HCT116 (cell line): ENCODE measurements at regions not wholly inside any gene's neighbourhood (a gene's known extent, or its start where the extent isn't known, plus 50 kb on each side); places are given as distances from the start of the nearest gene placed in this dataset.

Experiments
- ATAC-seq: fragments of 200-7000 bp; cut with Tn5 transposase; 2 replicates; pipeline ENCODE4 v1.9.1; 2020; ENCODE audit warnings: mild to moderate bottlenecking, moderate library complexity
- BruUV-seq: library from RNA; stranded (reverse); fragments of 400-500 nt; replicated peaks from 2 replicates; lab custom pipeline; 2021; lab: Mats Ljungman, UMichigan
- CTCF ChIA-PET: fragments of 300-600 bp; sonication (Branson Sonifier 250); formaldehyde crosslinking; loops from one replicate; lab custom pipeline; 2021; ENCODE audit warnings: antibody characterized with exemption; lab: Charles Lee
- POLR2A ChIA-PET: fragments of 300-600, 350-600 bp; sonication (Branson Sonifier 250); formaldehyde crosslinking; loops from one replicate; lab custom pipeline; 2021; ENCODE audit warnings: antibody characterized with exemption; lab: Charles Lee
- RAD21 ChIA-PET, 2 experiments: fragments of 300-600 bp; sonication (Branson Sonifier 250); formaldehyde crosslinking; loops; one replicate each; lab custom pipeline; 2023; ENCODE audit warnings: low total read pairs in 2 of 2; ENCODE audit not compliant: uncharacterized antibody in 2 of 2, unreplicated experiment in 2 of 2, low non-redundant PET in 1 of 2; lab: Charles Lee
- DNase-seq: peaks from one replicate; pipeline ENCODE4 v3.0.0-alpha.2; 2010; ENCODE audit warnings: low read depth, low spot score
- H2AFZ ChIP-seq: fragments of 200-600 bp; shearing (Covaris generic), sonication (generic); 2 replicates; pipeline ENCODE4 v1.6.1; 2017; ENCODE audit warnings: low read depth, mixed run types, mixed read lengths, antibody characterized with exemption, low read length; ENCODE audit not compliant: poor library complexity, severe bottlenecking
- H3K27ac ChIP-seq: 2 replicates; pipeline ENCODE4 v1.5.1; 2012; ENCODE audit warnings: low read depth, low read length
- H3K27me3 ChIP-seq: fragments of 200-600 bp; sonication (generic); 2 replicates; pipeline ENCODE4 v1.6.1; 2016; ENCODE audit warnings: mixed run types, low read length, mixed read lengths; ENCODE audit not compliant: insufficient read depth
- H3K36me3 ChIP-seq, 2 experiments: fragments of 200-500 bp in 1 of 2; fragments of 200-600 bp in 1 of 2; sonication (Bioruptor generic) in 1 of 2; sonication (generic) in 1 of 2; 2 replicates each; pipeline versions ENCODE4 v1.5.1 to v1.6.1; 2014 to 2016; ENCODE audit warnings: low read length in 2 of 2, inconsistent platforms in 1 of 2, mixed read lengths in 1 of 2, mixed run types in 1 of 2; ENCODE audit not compliant: insufficient read depth in 2 of 2, control insufficient read depth in 1 of 2
- H3K4me1 ChIP-seq, 2 experiments: fragments of 200-600 bp in 1 of 2; sonication (generic) in 1 of 2; 2 replicates each; pipeline versions ENCODE4 v1.5.1 to v1.6.1; 2012 to 2017; ENCODE audit warnings: low read length in 2 of 2, inconsistent platforms in 1 of 2, mild to moderate bottlenecking in 1 of 2, mixed read lengths in 1 of 2, mixed run types in 1 of 2, moderate library complexity in 1 of 2; ENCODE audit not compliant: insufficient read depth in 2 of 2, control insufficient read depth in 1 of 2
- H3K4me2 ChIP-seq: fragments of 200-600 bp; sonication (generic); 2 replicates; pipeline ENCODE4 v1.6.1; 2017; ENCODE audit warnings: mixed run types, low read length, mixed read lengths
- H3K4me3 ChIP-seq, 2 experiments: fragments of 200-600 bp in 1 of 2; sonication (generic) in 1 of 2; replicated peaks in 1 of 2; 2 replicates each; pipeline ENCODE4 v1.5.1; 2011 to 2016; ENCODE audit warnings: low read length in 2 of 2, control low read depth in 1 of 2, low read depth in 1 of 2, mild to moderate bottlenecking in 1 of 2, mixed read lengths in 1 of 2, mixed run types in 1 of 2
- H3K79me2 ChIP-seq: fragments of 200-600 bp; sonication (generic); 2 replicates; pipeline ENCODE4 v1.6.1; 2017; ENCODE audit warnings: mild to moderate bottlenecking, mixed run types, low read length, moderate library complexity, mixed read lengths; ENCODE audit not compliant: insufficient read depth
- H3K9ac ChIP-seq: fragments of 200-600 bp; sonication (generic); 2 replicates; pipeline ENCODE4 v1.6.1; 2016; ENCODE audit warnings: low read length, mixed read lengths
- H3K9me2 ChIP-seq: fragments of 200-600 bp; sonication (generic), shearing (Covaris generic); 2 replicates; pipeline ENCODE4 v1.6.1; 2017; ENCODE audit warnings: mixed run types, mild to moderate bottlenecking, moderate library complexity; ENCODE audit not compliant: insufficient read depth
- H3K9me3 ChIP-seq, 2 experiments: fragments of 200-500 bp in 1 of 2; fragments of 200-600 bp in 1 of 2; sonication (Bioruptor generic) in 1 of 2; sonication (generic) in 1 of 2; 2 replicates each; pipeline ENCODE4 v1.6.1; 2014 to 2017; ENCODE audit warnings: low read length in 2 of 2, mixed read lengths in 2 of 2, inconsistent platforms in 1 of 2, low read depth in 1 of 2, mild to moderate bottlenecking in 1 of 2, mixed run types in 1 of 2, moderate library complexity in 1 of 2; ENCODE audit not compliant: control insufficient read depth in 1 of 2, insufficient read depth in 1 of 2
- H4K20me1 ChIP-seq: fragments of 200-600 bp; sonication (generic), shearing (Covaris generic); 2 replicates; pipeline ENCODE4 v1.6.1; 2017; ENCODE audit warnings: mixed run types, mild to moderate bottlenecking, moderate library complexity; ENCODE audit not compliant: insufficient read depth
- POLR2A ChIP-seq: IDR thresholded peaks from 2 replicates; pipeline ENCODE4 v1.7.0; 2011; ENCODE audit warnings: borderline replicate concordance; ENCODE audit not compliant: insufficient read depth, insufficient read length; ENCODE audit errors: extremely low read depth
- SIN3A ChIP-seq: IDR thresholded peaks from 2 replicates; pipeline ENCODE4 v1.6.1; 2012; ENCODE audit warnings: low read depth
- SRF ChIP-seq: IDR thresholded peaks from 2 replicates; pipeline ENCODE4 v1.6.1; 2012; ENCODE audit warnings: low read depth
- ZFX ChIP-seq: fragments of 450-650 bp; IDR thresholded peaks from 2 replicates; pipeline ENCODE4 v1.6.1; 2017
- intact Hi-C: fragments of 100-400 bp; cut with micrococcal nuclease; formaldehyde crosslinking; loops from 2 replicates; pipeline ENCODE4 v1.10.0; 2022
- TF ChIP-seq, protein P1 (sequence below): IDR thresholded peaks from 2 replicates; pipeline ENCODE4 v1.6.1; 2012
- TF ChIP-seq, protein P2 (sequence below): IDR thresholded peaks from 2 replicates; pipeline ENCODE4 v1.6.1; 2012
- TF ChIP-seq, protein P3 (sequence below), 3 experiments: fragments of 200-600 bp in 1 of 3; sonication (generic) in 1 of 3; IDR thresholded peaks in 2 of 3; conservative IDR thresholded peaks in 1 of 3; 2 replicates each; pipeline ENCODE4 v1.5.1; 2012 to 2017; ENCODE audit warnings: low read depth in 2 of 3, low read length in 2 of 3, antibody characterized with exemption in 1 of 3, borderline replicate concordance in 1 of 3, control low read depth in 1 of 3, mild to moderate bottlenecking in 1 of 3, mixed read lengths in 1 of 3, mixed run types in 1 of 3, moderate library complexity in 1 of 3; ENCODE audit not compliant: insufficient read depth in 1 of 3

DNA sequence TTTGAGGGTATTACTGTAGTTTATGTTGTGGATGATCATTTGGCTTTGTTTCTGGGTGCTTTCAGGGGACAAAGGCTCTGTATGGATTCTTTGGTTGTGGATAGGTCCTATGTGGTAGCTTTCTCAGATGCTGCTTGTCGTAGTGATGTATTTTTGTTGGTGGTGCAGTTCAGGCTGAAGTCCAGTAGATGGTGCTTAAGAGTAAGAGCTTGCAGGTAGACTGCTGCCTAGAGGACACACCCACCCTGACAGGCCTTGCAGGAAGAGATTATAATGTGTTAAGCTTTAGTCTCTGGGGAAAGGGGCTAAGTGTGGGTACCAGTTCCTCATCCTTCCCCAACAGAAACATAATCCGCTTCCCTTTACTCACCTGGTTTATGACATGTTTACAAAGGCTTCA is 62.6 kb upstream of the ADGRB3 start:
- no peaks in the 10 kb centered on the region for H3K27me3 ChIP-seq
- CTCF ChIA-PET: no interaction called here
- no TSS peak for BruUV-seq
- no peaks in the 10 kb centered on the region for H3K4me1 ChIP-seq
- H3K4me3 ChIP-seq: no peak overlapping the region
- no peak overlapping the region for H3K9ac ChIP-seq
- RAD21 ChIA-PET: no interaction called here
- H3K4me2 ChIP-seq: no peak overlapping the region
- POLR2A ChIA-PET: no interaction called here
- H2AFZ ChIP-seq: no peak overlapping the region
- no peak for ATAC-seq
- peaks cover 6 to 21% of the 10 kb centered on the region in 2 experiments; a peak in 3 of 4 replicates for H3K9me3 ChIP-seq
- DNase-seq: no peak
- intact Hi-C loops: no loop called here
- no peaks in the 10 kb centered on the region for H4K20me1 ChIP-seq
- TF ChIP-seq, protein P1, sequence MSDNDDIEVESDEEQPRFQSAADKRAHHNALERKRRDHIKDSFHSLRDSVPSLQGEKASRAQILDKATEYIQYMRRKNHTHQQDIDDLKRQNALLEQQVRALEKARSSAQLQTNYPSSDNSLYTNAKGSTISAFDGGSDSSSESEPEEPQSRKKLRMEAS: no peak
- TF ChIP-seq, protein P2, sequence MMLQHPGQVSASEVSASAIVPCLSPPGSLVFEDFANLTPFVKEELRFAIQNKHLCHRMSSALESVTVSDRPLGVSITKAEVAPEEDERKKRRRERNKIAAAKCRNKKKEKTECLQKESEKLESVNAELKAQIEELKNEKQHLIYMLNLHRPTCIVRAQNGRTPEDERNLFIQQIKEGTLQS: no peak
- TF ChIP-seq, protein P3, sequence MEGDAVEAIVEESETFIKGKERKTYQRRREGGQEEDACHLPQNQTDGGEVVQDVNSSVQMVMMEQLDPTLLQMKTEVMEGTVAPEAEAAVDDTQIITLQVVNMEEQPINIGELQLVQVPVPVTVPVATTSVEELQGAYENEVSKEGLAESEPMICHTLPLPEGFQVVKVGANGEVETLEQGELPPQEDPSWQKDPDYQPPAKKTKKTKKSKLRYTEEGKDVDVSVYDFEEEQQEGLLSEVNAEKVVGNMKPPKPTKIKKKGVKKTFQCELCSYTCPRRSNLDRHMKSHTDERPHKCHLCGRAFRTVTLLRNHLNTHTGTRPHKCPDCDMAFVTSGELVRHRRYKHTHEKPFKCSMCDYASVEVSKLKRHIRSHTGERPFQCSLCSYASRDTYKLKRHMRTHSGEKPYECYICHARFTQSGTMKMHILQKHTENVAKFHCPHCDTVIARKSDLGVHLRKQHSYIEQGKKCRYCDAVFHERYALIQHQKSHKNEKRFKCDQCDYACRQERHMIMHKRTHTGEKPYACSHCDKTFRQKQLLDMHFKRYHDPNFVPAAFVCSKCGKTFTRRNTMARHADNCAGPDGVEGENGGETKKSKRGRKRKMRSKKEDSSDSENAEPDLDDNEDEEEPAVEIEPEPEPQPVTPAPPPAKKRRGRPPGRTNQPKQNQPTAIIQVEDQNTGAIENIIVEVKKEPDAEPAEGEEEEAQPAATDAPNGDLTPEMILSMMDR (IDR thresholded peaks at IDR 0.05 in 2 of 3, conservative IDR thresholded peaks at IDR 0.05 in 1 of 3; ENCODE audit: borderline replicate concordance in 1 of 3, insufficient read depth in 1 of 3, low read depth in 2 of 3, low read length in 2 of 3): peak in 2 of 3 experiments; percentile 36 to 41; a peak in 3 of 6 replicates
- TF ChIP-seq, all 23 proteins: peak for 1
- H3K79me2 ChIP-seq: no peaks in the 10 kb centered on the region
- H3K27ac ChIP-seq: no peak overlapping the region
- H3K36me3 ChIP-seq: no peaks in the 10 kb centered on the region
- no peaks in the 10 kb centered on the region for H3K9me2 ChIP-seq

DNA sequence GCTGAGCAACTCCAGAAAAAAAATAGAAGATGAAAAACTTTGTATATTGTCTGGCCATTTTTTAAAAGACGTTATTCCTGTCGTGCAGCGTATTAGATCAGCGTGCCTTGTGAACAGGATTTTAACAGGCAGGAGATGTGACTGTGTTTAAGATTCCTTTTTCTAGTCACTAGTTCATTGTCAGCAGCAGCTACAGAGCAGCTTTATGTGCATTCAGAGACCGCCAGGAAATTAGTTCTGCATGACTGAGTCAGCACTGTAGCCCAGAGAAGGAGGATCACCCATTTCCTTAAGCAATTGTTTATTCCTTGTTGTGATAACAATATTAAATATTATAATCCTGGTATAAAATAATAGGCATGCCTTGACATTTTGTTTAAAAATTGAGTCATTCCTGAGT is 75.4 kb upstream of the ADGRB3 start:
- no peak overlapping the region for H3K27ac ChIP-seq
- no peak overlapping the region for H3K4me3 ChIP-seq
- H3K9me3 ChIP-seq: peaks cover 6 to 14% of the 10 kb centered on the region in 2 experiments; a peak in 3 of 4 replicates
- no peak overlapping the region for H3K9ac ChIP-seq
- H3K36me3 ChIP-seq: no peaks in the 10 kb centered on the region
- intact Hi-C loops: no loop called here
- H3K79me2 ChIP-seq: no peaks in the 10 kb centered on the region
- H2AFZ ChIP-seq: no peak overlapping the region
- RAD21 ChIA-PET: no interaction called here
- H3K9me2 ChIP-seq: no peaks in the 10 kb centered on the region
- ATAC-seq: no peak
- H3K27me3 ChIP-seq: no peaks in the 10 kb centered on the region
- POLR2A ChIA-PET: no interaction called here
- H3K4me1 ChIP-seq: no peaks in the 10 kb centered on the region
- H4K20me1 ChIP-seq: no peaks in the 10 kb centered on the region
- TF ChIP-seq SIN3A (no peak), ZFX (no peak), POLR2A (no peak), SRF (no peak)
- TF ChIP-seq, protein P3 (IDR thresholded peaks at IDR 0.05 in 2 of 3, conservative IDR thresholded peaks at IDR 0.05 in 1 of 3; ENCODE audit: borderline replicate concordance in 1 of 3, insufficient read depth in 1 of 3, low read depth in 2 of 3, low read length in 2 of 3): no peak
- TF ChIP-seq, all 23 proteins: peak for 0
- no peak overlapping the region for H3K4me2 ChIP-seq
- CTCF ChIA-PET: no interaction called here
- DNase-seq: no peak
- no TSS peak for BruUV-seq
